HG03354 (cell line): ENCODE measurements at regions not wholly inside any gene's neighbourhood (a gene's known extent, or its start where the extent isn't known, plus 50 kb on each side); places are given as distances from the start of the nearest gene placed in this dataset.

Source experiments
- ATAC-seq: cut with Tn5 transposase; IDR thresholded peaks from one replicate; pipeline ENCODE4 v1.9.1; 2021; ENCODE audit warnings: mild to moderate bottlenecking; ENCODE audit not compliant: unreplicated experiment, poor library complexity, severe bottlenecking

GRCh38 chr5:52706775-52707174 is 80.9 kb upstream of the ITGA1 start:
- ATAC-seq = no peak

GRCh38 chr5:52707616-52708015 is 80.1 kb upstream of the ITGA1 start:
- ATAC-seq = no peak

- ATAC-seq = no peak
These were observed 79.3 kb upstream of the ITGA1 start for GRCh38 chr5:52708463-52708862.

- ATAC-seq = peak; percentile 80
These were observed 78.4 kb upstream of the ITGA1 start for GRCh38 chr5:52709167-52709925.

GRCh38 chr5:52710310-52710971 is 77.3 kb upstream of the ITGA1 start:
- peak; percentile 81 for ATAC-seq

- ATAC-seq = no peak
These were observed 76.6 kb upstream of the ITGA1 start for GRCh38 chr5:52710972-52711596.

- no peak for ATAC-seq
These were observed 75.4 kb upstream of the ITGA1 start for GRCh38 chr5:52712354-52712753.

- peak; percentile 94 for ATAC-seq
These were observed 62.5 kb upstream of the ITGA1 start for GRCh38 chr5:52725065-52725746.

- ATAC-seq = peak; percentile 17
These were observed 61.9 kb upstream of the ITGA1 start for GRCh38 chr5:52725808-52726207.

GRCh38 chr5:52727020-52727419 is 60.7 kb upstream of the ITGA1 start:
- ATAC-seq = no peak

GRCh38 chr5:52727576-52727975 is 60.1 kb upstream of the ITGA1 start:
- no peak for ATAC-seq

GRCh38 chr5:52728224-52728623 is 59.5 kb upstream of the ITGA1 start:
- no peak for ATAC-seq

- no peak for ATAC-seq
These were observed 59.0 kb upstream of the ITGA1 start for GRCh38 chr5:52728686-52729085.

GRCh38 chr5:52731274-52732027 is 56.3 kb upstream of the ITGA1 start:
- no peak for ATAC-seq

- ATAC-seq = no peak
These were observed 53.2 kb upstream of the ITGA1 start for GRCh38 chr5:52734557-52734956.

- no peak for ATAC-seq
These were observed 52.6 kb upstream of the ITGA1 start for GRCh38 chr5:52735139-52735538.
